ENCODE measurements at regions not wholly inside any gene's neighbourhood (a gene's known extent, or its start where the extent isn't known, plus 50 kb on each side); places are given as distances from the start of the nearest gene placed in this dataset.

DNA sequence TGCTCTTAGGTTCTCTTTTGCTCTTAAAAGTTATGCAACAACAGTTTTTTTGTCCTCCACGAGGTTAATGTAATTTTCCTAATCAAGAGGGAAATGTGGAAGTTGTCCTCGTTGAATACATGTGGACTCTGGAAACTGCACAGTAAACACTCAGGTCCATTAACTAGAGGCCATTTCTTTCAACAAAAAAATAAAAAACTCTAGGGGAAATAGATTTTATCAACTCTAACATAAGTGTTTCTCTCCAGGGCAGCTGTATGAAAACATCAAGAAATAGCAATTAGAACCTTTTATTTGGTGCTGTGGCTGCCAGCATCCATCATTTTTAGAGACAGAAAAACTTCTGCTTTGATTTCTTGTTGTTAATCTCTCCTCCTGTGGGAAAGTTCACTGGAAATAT lies 288.6 kb downstream of the ICE1 start:
- Histone ChIP-seq H3K9me3 (ENCODE audit: control insufficient read depth, insufficient read depth, low read length) (no peaks in the 10 kb centered on the region), H3K27me3 (ENCODE audit: control insufficient read depth, low read length) (no peaks in the 10 kb centered on the region), H3K9me2 (replicated peaks; ENCODE audit: control insufficient read depth, low read length) (no peaks in the 10 kb centered on the region), H3K4me2 (ENCODE audit: low read length) (no peak overlapping the region), H3K79me2 (ENCODE audit: control insufficient read depth, low read length) (no peaks in the 10 kb centered on the region), H3K36me3 (ENCODE audit: control insufficient read depth, low read length) (no peaks in the 10 kb centered on the region), H3K4me3 (ENCODE audit: low read length) (no peak overlapping the region), H3K4me1 (ENCODE audit: control insufficient read depth, low read length) (no peaks in the 10 kb centered on the region), H3F3A (ENCODE audit: control insufficient read depth, insufficient read depth) (no peaks in the 10 kb centered on the region), H3K27ac (ENCODE audit: low read depth, low read length) (no peak overlapping the region), H4K20me1 (ENCODE audit: control insufficient read depth, insufficient read depth, low read depth, low read length) (no peaks in the 10 kb centered on the region)
- TF ChIP-seq CTCF (IDR thresholded peaks at IDR 0.05; ENCODE audit: low read depth, low read length, poor library complexity, severe bottlenecking) (no peak), EZH2phosphoT487 (IDR thresholded peaks at IDR 0.05; ENCODE audit: borderline replicate concordance, low read length) (no peak)

DNA sequence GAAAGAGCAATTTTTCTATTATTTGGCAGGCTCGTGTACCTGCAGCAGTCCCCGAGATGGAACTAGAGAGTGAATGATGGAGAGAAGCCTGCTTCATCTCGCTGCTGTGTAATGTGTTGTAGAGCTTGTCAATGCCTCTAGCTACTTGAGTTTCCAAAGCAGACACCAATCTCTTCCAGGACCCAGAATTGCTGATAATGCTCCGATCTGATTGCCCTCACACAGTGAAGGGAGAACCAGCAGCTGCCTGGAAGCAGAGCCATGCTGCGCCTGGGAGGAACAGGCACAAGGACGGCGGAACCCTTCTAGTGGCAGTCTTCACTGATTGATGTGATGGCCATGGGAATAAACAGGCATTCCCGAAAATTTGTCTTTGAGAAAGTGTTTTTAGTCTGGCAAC lies 288.0 kb downstream of the ICE1 start:
- Histone ChIP-seq H3K4me1 (ENCODE audit: control insufficient read depth, low read length) (no peaks in the 10 kb centered on the region), H3K27me3 (ENCODE audit: control insufficient read depth, low read length) (no peaks in the 10 kb centered on the region), H3F3A (ENCODE audit: control insufficient read depth, insufficient read depth) (no peaks in the 10 kb centered on the region), H3K4me3 (ENCODE audit: low read length) (no peak overlapping the region), H3K4me2 (ENCODE audit: low read length) (no peak overlapping the region), H3K27ac (ENCODE audit: low read depth, low read length) (no peak overlapping the region), H3K36me3 (ENCODE audit: control insufficient read depth, low read length) (no peaks in the 10 kb centered on the region), H3K9me2 (replicated peaks; ENCODE audit: control insufficient read depth, low read length) (no peaks in the 10 kb centered on the region), H3K79me2 (ENCODE audit: control insufficient read depth, low read length) (no peaks in the 10 kb centered on the region), H3K9me3 (ENCODE audit: control insufficient read depth, insufficient read depth, low read length) (no peaks in the 10 kb centered on the region), H4K20me1 (ENCODE audit: control insufficient read depth, insufficient read depth, low read depth, low read length) (no peaks in the 10 kb centered on the region)
- TF ChIP-seq EZH2phosphoT487 (IDR thresholded peaks at IDR 0.05; ENCODE audit: borderline replicate concordance, low read length) (no peak), CTCF (IDR thresholded peaks at IDR 0.05; ENCODE audit: low read depth, low read length, poor library complexity, severe bottlenecking) (no peak)

DNA sequence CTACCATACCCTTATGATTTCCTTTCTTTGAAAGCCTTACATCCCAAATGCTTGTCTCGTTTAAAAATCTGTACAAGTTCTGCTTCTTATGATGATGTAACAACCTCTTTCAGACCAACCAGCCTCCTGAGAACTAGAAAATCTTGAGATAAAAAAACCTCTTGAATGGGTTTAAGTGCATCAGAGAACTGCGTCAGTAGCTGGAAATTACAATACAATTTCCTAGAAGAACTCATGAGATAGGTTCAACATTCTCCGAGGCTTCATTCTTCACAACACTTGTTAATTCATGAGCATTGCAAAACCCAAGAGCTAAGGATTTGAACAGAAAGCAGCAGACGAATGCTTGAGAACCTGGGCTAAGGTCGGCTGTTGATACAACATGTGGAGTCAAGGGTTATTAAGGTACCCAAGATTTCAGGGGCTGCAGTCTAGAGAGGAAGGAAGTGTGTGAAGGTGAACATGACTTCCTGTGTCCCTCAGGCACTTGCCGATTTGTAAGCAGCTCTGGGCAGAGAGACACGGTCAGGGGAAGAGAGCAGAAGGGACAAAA lies 286.0 kb downstream of the ICE1 start:
- TF ChIP-seq CTCF (IDR thresholded peaks at IDR 0.05; ENCODE audit: low read depth, low read length, poor library complexity, severe bottlenecking) (no peak), EZH2phosphoT487 (IDR thresholded peaks at IDR 0.05; ENCODE audit: borderline replicate concordance, low read length) (no peak)
- H3K4me2 ChIP-seq (ENCODE audit: low read length): 0 out of 2 replicates have a peak overlapping the region, but pooled peaks have one; percentile 11
- no peaks in the 10 kb centered on the region for H3K9me2 ChIP-seq (replicated peaks; ENCODE audit: control insufficient read depth, low read length)
- no peaks in the 10 kb centered on the region for H3F3A ChIP-seq (ENCODE audit: control insufficient read depth, insufficient read depth)
- H3K9me3 ChIP-seq (ENCODE audit: control insufficient read depth, insufficient read depth, low read length): no peaks in the 10 kb centered on the region
- H3K4me1 ChIP-seq (ENCODE audit: control insufficient read depth, low read length): no peaks in the 10 kb centered on the region
- H3K79me2 ChIP-seq (ENCODE audit: control insufficient read depth, low read length): no peaks in the 10 kb centered on the region
- H4K20me1 ChIP-seq (ENCODE audit: control insufficient read depth, insufficient read depth, low read depth, low read length): no peaks in the 10 kb centered on the region
- H3K36me3 ChIP-seq (ENCODE audit: control insufficient read depth, low read length): no peaks in the 10 kb centered on the region
- no peak overlapping the region for H3K4me3 ChIP-seq (ENCODE audit: low read length)
- H3K27me3 ChIP-seq (ENCODE audit: control insufficient read depth, low read length): no peaks in the 10 kb centered on the region
- no peak overlapping the region for H3K27ac ChIP-seq (ENCODE audit: low read depth, low read length)

All from DOHH2 (cell line).